Activated B cell treated with CpG ODN at 0.5 μM for 24 hours (primary cell): ENCODE measurements at regions not wholly inside any gene's neighbourhood (a gene's known extent, or its start where the extent isn't known, plus 50 kb on each side); places are given as distances from the start of the nearest gene placed in this dataset.

Experiments used
- ATAC-seq: fragments of 200-7000 bp; cut with Tn5 transposase; one replicate; pipeline ENCODE4 v1.10.0; 2021; ENCODE audit warnings: low read depth, mild to moderate bottlenecking, moderate library complexity
- CTCF ChIA-PET: fragments of 350-600 bp; sonication (Branson Sonifier 250); formaldehyde crosslinking; loops from one replicate; lab custom pipeline; 2021; ENCODE audit warnings: antibody characterized with exemption; lab: Charles Lee
- POLR2A ChIA-PET: fragments of 350-600 bp; sonication (Branson Sonifier 250); formaldehyde crosslinking; loops from one replicate; lab custom pipeline; 2021; ENCODE audit warnings: antibody characterized with exemption; lab: Charles Lee
- DNase-seq: peaks from one replicate; pipeline ENCODE4 v3.0.0; 2022
- H3K27ac Mint-ChIP-seq: one replicate; pipeline ENCODE4 v1.8.0; 2020; ENCODE audit warnings: mixed read lengths
- H3K27me3 Mint-ChIP-seq: one replicate; pipeline ENCODE4 v1.8.0; 2021; ENCODE audit warnings: mixed read lengths
- H3K36me3 Mint-ChIP-seq: one replicate; pipeline ENCODE4 v1.8.0; 2021; ENCODE audit warnings: low read depth, mixed read lengths
- H3K4me1 Mint-ChIP-seq: one replicate; pipeline ENCODE4 v1.8.0; 2021; ENCODE audit warnings: mixed read lengths
- H3K4me3 Mint-ChIP-seq: one replicate; pipeline ENCODE4 v1.8.0; 2020; ENCODE audit warnings: mild to moderate bottlenecking, mixed read lengths
- H3K9me3 Mint-ChIP-seq: one replicate; pipeline ENCODE4 v1.8.0; 2020; ENCODE audit warnings: mixed read lengths
- intact Hi-C: fragments of 100-400 bp; cut with micrococcal nuclease; formaldehyde crosslinking; loops from one replicate; pipeline ENCODE4 v1.15.1; 2024
- TF ChIP-seq, protein P1 (sequence below): fragments of 200-600 bp; IDR thresholded peaks from one replicate; pipeline ENCODE4 v1.8.0; 2022; ENCODE audit warnings: antibody characterized with exemption, mild to moderate bottlenecking

DNA sequence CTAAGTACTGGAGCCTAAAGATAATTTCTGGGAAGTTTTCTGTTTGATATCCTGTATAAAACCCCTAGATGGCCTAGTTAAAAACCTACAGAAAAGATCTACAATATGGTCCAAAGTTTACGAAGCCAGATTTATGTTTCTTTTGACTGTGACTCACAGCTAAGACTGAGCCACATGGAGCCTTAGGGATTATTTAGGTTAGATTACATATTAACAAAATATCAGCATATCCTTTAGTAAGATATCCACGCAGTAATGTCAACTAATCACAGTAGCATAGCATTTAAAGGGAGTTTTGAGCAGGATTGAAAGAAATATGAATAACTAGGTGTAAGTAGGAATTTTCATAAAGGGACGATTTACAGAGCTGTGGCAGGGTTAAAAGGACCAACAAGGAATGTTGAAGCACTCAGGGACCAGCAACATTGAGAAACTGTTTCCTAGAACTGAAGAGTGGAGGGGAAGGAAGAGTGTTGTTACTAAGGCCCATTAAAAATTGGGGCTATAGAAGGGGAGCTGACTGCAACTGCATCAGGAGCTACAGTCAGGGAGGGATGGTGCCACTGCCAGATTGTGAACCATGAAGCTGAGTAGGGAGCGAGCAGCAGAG, 155.5 kb downstream of the DACT1 start:
- TF ChIP-seq, protein P1, sequence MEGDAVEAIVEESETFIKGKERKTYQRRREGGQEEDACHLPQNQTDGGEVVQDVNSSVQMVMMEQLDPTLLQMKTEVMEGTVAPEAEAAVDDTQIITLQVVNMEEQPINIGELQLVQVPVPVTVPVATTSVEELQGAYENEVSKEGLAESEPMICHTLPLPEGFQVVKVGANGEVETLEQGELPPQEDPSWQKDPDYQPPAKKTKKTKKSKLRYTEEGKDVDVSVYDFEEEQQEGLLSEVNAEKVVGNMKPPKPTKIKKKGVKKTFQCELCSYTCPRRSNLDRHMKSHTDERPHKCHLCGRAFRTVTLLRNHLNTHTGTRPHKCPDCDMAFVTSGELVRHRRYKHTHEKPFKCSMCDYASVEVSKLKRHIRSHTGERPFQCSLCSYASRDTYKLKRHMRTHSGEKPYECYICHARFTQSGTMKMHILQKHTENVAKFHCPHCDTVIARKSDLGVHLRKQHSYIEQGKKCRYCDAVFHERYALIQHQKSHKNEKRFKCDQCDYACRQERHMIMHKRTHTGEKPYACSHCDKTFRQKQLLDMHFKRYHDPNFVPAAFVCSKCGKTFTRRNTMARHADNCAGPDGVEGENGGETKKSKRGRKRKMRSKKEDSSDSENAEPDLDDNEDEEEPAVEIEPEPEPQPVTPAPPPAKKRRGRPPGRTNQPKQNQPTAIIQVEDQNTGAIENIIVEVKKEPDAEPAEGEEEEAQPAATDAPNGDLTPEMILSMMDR, result no peak
- peaks cover 2% of the 10 kb centered on the region for H3K4me1 Mint-ChIP-seq
- H3K27ac Mint-ChIP-seq, result no peak overlapping the region
- POLR2A ChIA-PET, result no interaction called here
- no peak for ATAC-seq
- H3K9me3 Mint-ChIP-seq, result no peaks in the 10 kb centered on the region
- H3K36me3 Mint-ChIP-seq, result no peaks in the 10 kb centered on the region
- CTCF ChIA-PET, result no interaction called here
- no peak for DNase-seq
- H3K4me3 Mint-ChIP-seq, result no peak overlapping the region
- intact Hi-C loops, result no loop called here
- H3K27me3 Mint-ChIP-seq, result peaks cover 3% of the 10 kb centered on the region

DNA sequence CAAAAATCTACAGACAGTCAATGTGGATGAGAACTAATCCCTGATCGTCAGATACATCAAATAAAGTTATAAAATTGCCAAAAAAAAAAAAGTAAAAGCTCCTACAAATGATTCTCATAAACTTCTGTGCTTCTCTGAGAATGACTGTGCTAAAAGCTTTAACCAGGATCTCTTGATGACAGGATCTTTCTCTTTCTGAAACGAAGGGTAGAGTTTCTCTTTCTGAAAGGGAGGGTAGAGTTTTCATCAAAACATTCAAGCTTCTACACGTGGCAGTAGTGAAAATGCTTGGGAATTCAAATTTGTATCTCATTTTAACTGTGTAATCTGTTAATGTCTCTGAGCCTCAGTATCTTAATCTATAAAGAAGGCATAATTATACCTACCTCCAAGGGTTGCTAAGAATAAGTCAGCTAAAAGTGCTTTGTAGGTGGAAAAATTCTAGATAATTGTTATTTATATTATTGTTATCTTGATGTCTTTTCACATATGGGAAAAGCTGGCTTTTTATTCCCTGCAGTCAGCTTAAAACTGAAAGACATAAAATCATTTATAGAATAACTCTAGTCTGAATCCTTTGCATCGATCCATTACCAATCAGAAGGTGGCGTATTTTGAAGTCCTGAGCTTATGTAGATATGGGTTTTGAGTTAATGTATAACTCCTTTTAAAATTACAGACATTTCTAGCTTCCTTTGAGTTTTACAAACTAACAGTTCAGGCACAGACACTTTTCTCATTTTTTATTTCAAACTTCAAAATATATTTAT, 157.4 kb downstream of the DACT1 start:
- H3K27ac Mint-ChIP-seq, result no peak overlapping the region
- peaks cover 3% of the 10 kb centered on the region for H3K27me3 Mint-ChIP-seq
- TF ChIP-seq, protein P1, result no peak
- no peak overlapping the region for H3K4me3 Mint-ChIP-seq
- intact Hi-C loops, result no loop called here
- H3K36me3 Mint-ChIP-seq, result no peaks in the 10 kb centered on the region
- H3K9me3 Mint-ChIP-seq, result no peaks in the 10 kb centered on the region
- POLR2A ChIA-PET, result no interaction called here
- CTCF ChIA-PET, result no interaction called here
- ATAC-seq (no peak), DNase-seq (no peak)
- H3K4me1 Mint-ChIP-seq, result peaks cover 2% of the 10 kb centered on the region

DNA sequence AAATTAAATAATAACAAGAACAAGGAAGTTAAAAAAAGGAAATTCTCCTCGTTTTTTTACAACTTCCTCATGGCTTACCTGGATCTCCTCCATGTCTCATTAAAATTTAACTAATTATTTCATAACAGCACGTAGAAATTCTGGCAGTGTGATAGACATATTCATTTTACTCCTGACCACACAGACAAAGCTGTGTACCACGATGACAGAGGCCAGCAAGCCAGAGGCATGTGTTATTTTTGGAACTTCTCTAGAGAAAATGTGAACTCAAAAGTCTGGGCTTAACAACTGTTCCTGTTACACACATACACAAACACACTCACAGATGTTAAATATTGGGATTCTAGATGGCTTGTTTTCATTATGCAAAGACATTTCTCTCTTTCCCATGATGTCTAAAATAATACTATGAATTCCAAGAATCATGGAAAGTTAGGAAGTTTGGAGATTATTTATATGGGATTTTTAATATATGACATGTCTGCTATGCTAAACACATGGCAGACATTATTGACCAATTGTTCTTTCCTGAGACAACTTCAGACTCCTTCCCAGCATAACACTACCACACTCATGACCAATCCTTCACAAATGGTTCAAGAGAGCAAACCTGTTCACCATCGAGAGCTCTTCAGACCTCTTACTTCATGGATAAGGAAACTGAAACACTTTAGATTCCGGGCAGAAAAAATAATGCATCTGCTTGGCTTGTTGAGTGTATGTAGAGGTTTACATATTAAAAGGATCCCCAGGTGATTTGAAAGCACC, 158.7 kb downstream of the DACT1 start:
- peaks cover 2% of the 10 kb centered on the region for H3K4me1 Mint-ChIP-seq
- intact Hi-C loops, result no loop called here
- H3K27ac Mint-ChIP-seq, result no peak overlapping the region
- ATAC-seq (no peak), DNase-seq (no peak)
- no peaks in the 10 kb centered on the region for H3K36me3 Mint-ChIP-seq
- H3K4me3 Mint-ChIP-seq, result no peak overlapping the region
- TF ChIP-seq, protein P1, result no peak
- ChIA-PET CTCF (no interaction called here), POLR2A (no interaction called here)
- no peaks in the 10 kb centered on the region for H3K9me3 Mint-ChIP-seq
- H3K27me3 Mint-ChIP-seq, result peaks cover 3% of the 10 kb centered on the region

DNA sequence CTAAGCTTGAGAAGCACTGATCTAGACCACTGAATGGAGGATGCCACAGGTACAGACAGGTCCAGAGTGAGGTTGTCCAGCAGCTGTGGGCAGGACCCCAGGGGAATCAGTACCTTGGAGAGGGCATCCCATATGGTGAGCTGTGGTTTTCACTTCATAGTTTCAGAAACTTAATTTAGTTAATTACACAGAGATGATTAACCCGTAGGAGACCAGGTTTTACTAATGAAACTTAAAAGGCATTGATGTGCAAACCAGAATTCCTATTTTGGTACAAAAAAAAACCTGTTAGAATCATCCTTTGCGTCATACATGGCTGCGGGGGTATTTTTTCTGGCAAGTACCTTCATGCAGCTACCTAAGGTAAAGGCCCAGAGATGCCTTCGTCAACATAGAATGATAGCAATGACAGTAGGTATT, 159.3 kb downstream of the DACT1 start:
- DNase-seq (no peak), ATAC-seq (peak; percentile 65)
- intact Hi-C loops, result no loop called here
- no peaks in the 10 kb centered on the region for H3K36me3 Mint-ChIP-seq
- H3K27ac Mint-ChIP-seq, result peak overlapping the region; percentile 15
- POLR2A ChIA-PET, result no interaction called here
- TF ChIP-seq, protein P1, result no peak
- H3K4me3 Mint-ChIP-seq, result no peak overlapping the region
- H3K27me3 Mint-ChIP-seq, result peaks cover 3% of the 10 kb centered on the region
- CTCF ChIA-PET, result no interaction called here
- peaks cover 2% of the 10 kb centered on the region for H3K4me1 Mint-ChIP-seq
- no peaks in the 10 kb centered on the region for H3K9me3 Mint-ChIP-seq

DNA sequence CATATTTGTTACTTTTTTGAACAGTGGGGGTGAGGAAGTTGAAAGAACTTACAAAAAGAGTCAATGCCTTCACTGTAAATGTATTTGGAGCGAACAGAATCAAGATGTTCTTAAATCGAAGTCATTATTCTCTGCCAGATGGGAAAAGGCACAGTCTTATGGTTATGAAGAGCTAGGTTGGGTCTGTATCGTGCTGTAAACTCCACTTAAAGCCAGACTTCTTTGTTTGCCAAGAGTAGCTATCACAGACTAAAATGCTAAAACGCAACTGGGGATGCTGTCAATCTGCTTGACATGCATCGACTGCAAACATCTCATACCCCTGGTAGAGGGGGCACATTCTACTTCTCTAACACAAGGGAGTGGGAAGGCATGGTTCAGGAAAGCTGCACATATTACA, 160.4 kb downstream of the DACT1 start:
- H3K9me3 Mint-ChIP-seq, result peaks cover 2% of the 10 kb centered on the region
- POLR2A ChIA-PET, result no interaction called here
- CTCF ChIA-PET, result no interaction called here
- TF ChIP-seq, protein P1, result no peak
- H3K4me1 Mint-ChIP-seq, result peaks cover 2% of the 10 kb centered on the region
- H3K36me3 Mint-ChIP-seq, result no peaks in the 10 kb centered on the region
- ATAC-seq, result no peak
- peaks cover 3% of the 10 kb centered on the region for H3K27me3 Mint-ChIP-seq
- no peak for DNase-seq
- H3K4me3 Mint-ChIP-seq, result no peak overlapping the region
- intact Hi-C loops, result no loop called here
- H3K27ac Mint-ChIP-seq, result no peak overlapping the region
